ENCODE measurements at regions not wholly inside any gene's neighbourhood (a gene's known extent, or its start where the extent isn't known, plus 50 kb on each side); places are given as distances from the start of the nearest gene placed in this dataset.
"Not testable (repeated sequence)": the region's sequence is repeated elsewhere in the genome, so short reads cannot be mapped to it uniquely, and the experiment has no call there.

DNA sequence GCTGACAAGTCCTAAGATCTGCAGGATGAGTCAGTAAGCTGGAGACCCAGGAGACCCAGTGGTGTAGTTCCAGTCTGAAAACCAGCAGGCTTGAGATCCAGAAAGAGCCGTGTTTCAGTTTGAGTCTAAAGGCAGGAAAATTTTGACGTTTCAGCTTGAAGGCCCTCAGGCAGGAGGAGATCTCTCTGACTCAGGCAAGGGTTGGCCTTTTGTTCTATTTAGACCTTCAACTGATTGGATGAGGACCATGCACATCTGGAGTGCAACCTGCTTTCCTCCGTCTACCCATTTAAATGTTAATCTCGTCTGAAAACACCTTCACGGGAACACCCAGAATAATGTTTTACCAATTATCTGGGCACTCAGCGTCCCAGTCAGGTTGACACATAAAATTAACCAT, 69.5 kb downstream of the NPIPA7 start:
- not testable (repeated sequence) for DNase-seq (ENCODE audit: low read depth in 2 of 2)

DNA sequence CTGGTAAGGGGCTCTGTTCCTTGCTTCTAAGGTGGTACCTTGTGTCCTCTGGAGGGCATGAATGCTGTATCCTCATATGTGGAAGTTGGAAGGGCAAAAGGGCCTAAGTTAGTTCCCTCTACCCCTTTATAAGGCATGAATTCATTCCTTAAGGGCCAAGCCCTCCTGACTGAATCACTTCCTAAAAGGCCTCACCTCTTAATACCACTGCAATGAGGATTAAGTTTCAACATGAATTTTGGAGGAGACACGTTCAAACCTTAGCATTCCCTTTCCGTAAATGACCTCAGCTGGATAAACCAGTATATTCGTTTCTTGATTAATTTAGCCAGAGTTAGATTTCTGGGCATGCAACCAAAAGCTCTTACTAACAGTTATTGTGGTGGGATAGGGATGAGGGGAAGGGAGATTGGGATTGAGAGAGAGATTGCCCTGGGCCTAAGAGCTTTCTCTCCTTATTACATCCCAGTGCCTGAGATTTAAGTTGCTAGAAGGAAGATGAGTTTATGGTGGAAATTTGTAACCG, 70.8 kb downstream of the NPIPA7 start:
- DNase-seq (ENCODE audit: low read depth in 2 of 2) = not testable (repeated sequence)

DNA sequence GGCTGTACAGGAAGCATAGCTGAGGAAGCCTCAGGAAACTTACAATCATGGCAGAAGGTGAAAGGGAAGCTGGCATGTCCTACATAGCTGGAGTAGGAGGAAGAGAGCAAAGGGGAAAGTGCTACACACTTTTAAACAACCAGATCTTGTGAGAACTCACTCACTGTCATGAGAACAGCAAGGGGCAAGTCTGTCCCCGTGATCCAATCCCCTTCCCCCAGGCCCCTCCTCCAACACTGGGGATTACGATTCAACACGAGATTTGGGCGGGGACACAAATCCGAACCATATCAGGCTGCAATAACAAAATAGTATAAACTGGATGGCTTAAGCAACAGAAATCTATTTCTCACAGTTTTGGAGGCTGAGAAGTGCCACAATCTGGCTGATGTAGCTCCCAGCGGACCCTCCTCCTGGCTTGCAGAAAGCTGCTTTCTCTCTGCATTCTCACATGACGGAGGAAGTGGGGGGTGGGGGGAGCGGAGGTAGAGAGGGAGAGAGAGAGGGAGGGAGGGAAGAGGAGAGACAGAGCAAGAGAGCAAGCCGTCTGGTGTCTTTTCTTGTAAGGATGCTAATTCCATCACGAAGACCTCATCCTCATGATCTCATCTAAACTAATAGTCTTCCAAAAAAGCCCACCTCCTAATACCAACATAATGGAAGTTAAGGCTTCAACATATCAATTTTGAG, 72.9 kb downstream of the NPIPA7 start:
- not testable (repeated sequence) for DNase-seq (ENCODE audit: low read depth in 2 of 2)

DNA sequence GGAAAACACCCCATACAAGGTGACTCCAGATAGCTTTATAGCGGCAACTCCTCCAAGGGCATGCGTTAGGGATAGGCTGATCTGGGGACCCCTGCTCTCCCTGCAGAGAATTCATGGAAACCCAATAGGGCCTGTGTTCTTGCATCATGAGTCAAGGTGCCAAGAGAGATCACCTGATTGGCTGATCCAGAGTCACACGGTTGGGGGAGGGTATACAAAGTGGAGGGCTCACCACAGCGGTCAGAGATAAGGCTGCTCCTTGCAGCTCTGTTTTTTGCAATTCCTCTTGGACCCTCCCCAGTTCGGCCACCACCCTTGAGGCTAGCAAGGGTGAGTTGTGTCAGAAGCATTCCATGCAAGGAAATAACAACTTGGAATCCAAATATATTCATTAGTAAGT, 79.6 kb downstream of the NPIPA7 start:
- not testable (repeated sequence) for DNase-seq (ENCODE audit: low read depth in 2 of 2)

DNA sequence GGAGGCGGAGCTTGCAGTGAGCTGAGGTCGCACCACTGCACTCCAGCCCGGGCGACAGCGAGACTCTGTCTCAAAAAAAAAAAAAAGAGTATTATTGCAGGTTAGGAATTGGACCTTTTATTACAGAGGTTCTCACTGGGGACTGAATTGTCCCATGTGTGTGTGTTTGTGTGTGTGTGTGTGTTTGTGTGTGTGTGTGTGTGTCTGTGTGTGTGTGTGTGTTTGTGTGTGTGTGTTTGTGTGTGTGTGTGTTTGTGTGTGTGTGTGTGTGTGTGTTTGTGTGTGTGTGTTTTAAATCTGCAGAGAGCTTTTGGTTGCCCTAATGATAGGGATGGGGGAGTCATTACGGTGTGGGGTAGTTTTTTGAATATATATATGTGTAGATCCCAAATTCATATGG, 84.9 kb downstream of the NPIPA7 start:
- not testable (repeated sequence) for DNase-seq (ENCODE audit: low read depth in 2 of 2)

DNA sequence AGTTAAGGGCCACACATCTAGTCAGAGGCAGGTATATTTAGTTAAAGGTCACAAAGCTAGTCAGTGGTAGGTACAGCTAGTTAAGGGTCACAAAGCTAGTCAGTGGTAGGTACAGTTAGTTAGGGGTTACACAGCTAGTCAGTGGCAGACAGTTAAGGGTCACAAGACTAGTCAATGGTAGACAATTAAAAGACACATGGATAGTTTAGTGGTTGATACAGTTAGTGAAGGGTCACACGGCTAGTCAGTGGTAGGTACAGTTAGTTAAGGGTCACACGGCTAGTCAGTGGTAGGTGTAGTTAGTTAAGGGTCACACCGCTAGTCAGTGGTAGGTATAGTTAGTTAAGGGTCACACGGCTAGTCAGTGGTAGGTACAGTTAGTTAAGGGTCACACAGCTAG, 110.0 kb downstream of the NPIPA7 start:
- DNase-seq (ENCODE audit: low read depth in 2 of 2) = not testable (repeated sequence)

DNA sequence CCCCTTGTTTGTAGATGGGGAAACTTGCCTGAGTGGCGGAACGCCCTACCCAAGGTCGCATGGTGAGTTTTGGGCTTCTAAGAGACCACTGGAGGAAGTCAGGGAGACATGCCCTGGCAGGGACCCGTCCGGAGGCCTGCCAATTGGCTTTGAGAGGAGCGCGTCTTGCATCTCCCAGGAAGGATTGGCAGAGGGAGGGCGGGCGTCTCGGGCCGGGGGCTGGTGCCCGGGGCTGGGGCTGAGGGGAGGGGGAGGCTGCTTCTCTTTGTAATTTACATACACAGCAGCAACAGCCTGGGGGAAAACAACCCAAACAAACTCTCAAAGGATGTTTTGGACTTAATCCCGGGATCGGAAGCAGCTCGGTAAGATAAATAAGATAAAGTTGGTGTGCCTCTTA, 110.5 kb downstream of the NPIPA7 start:
- not testable (repeated sequence) for DNase-seq (ENCODE audit: low read depth in 2 of 2)

DNA sequence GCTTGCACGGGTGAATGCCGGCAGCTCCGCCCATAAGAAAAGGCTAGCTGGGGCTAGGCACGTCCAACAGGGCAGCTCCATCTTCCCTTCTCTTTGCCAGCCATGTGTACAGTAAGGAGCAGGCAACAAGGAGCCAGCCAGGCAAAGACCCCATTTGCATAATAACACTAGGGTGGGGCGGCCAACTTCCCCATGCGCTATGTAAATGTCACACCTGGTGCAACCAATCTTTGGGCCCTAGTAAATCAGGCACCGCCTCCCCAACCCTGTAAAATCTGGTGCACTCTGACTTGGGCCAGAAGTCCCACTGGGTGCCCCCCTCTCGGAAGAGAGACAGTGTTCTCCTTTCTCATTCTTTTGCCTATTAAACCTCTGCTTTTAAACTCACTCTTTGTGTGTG, 115.2 kb downstream of the NPIPA7 start:
- not testable (repeated sequence) for DNase-seq (ENCODE audit: low read depth in 2 of 2)

DNA sequence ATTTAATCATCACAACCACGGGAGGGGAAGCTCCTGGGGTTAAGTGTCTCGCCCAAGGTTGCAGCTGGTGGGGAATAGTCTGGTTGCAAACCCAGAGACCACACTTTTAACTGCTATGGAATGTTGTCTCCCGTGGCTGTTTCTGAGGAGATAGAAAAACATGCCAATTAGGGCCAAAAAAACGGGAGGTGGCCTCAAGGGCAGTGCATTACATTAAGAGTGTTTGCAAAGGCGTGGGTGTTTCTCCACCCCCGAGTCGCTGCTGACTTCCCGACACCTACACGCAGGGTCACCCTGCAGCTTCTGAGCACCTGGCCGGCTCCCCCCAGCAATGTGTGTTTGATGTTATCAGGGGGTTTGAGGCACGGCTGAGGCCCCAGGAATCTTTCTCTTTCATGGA, 116.1 kb downstream of the NPIPA7 start:
- not testable (repeated sequence) for DNase-seq (ENCODE audit: low read depth in 2 of 2)

DNA sequence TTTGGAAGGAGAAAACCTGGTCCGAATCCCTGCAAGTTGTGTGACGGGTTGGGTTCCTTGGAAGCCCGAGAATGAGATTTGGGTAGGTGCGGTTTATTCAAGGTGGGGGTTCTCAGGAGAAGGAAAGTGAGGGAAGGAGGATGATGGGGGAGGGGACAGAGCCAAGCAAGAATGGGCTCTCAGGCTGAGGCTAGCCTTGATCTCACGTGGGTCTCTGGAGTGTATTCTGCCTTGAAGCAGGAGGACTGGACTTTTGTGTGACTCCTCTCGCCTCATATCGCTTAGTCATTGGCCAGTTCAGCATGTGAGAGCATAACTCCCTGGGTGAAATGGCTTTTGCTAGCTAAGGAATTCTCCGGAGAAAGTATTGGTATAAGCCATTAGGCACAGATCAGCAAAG, 120.9 kb downstream of the NPIPA7 start:
- not testable (repeated sequence) for DNase-seq (ENCODE audit: low read depth in 2 of 2)

DNA sequence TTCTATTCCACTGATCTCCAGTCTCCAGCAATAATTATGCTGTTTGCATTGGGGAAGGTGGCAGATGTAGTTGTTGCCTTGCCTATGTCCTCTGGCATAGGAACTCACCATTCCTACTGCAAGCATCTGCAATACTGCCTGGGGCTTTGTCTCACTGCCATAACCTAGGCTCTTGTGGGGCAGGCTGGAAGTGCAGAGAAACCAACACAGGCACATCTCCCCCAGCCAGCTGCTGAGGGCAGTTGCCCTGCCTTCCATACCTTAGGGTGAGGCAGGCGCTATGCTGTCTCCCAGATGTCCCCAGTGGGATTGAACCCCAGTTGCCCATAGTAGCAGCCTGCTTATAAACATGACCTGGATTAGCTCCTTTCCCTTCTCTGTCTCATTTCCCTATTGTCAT, 128.1 kb downstream of the NPIPA7 start:
- not testable (repeated sequence) for DNase-seq (ENCODE audit: low read depth in 2 of 2)

DNA sequence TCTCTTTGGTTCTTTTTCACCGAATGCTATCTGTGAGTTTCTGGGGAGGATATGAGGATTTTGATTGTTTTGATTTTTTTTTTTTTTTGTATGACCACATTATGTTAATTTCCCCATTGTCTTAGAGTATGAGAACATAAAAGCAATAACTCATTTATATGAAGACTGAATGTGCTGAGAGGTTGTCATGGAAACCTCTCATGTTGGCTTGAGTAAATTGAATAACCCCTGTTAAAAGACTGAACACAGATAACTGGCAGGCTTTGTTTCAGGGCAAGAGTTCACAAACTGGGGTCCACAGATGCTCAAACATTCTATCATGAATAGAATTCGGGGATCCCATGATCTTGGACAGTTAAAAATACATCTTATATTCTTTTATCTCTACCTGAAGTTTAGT, 129.4 kb downstream of the NPIPA7 start:
- not testable (repeated sequence) for DNase-seq (ENCODE audit: low read depth in 2 of 2)

DNA sequence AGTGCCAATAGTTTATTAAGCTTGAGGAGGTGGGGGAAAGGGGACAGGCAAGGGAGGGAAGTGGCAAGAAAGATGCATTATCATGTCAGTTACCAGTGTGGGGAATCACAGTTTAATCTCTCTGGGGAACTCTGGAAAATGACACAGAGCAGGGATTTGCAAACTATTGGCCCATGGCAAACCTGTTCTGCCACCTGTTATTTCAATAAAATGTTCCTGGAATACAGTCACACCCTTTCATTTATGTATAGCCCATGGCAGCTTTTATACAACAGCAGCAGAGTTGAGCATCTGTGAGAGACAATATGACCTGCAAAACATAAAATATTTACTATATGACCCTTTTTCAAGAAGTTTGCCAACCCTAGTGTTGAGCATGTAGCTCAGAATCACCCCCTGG, 140.5 kb downstream of the NPIPA7 start:
- DNase-seq (ENCODE audit: low read depth in 2 of 2) = not testable (repeated sequence)

DNA sequence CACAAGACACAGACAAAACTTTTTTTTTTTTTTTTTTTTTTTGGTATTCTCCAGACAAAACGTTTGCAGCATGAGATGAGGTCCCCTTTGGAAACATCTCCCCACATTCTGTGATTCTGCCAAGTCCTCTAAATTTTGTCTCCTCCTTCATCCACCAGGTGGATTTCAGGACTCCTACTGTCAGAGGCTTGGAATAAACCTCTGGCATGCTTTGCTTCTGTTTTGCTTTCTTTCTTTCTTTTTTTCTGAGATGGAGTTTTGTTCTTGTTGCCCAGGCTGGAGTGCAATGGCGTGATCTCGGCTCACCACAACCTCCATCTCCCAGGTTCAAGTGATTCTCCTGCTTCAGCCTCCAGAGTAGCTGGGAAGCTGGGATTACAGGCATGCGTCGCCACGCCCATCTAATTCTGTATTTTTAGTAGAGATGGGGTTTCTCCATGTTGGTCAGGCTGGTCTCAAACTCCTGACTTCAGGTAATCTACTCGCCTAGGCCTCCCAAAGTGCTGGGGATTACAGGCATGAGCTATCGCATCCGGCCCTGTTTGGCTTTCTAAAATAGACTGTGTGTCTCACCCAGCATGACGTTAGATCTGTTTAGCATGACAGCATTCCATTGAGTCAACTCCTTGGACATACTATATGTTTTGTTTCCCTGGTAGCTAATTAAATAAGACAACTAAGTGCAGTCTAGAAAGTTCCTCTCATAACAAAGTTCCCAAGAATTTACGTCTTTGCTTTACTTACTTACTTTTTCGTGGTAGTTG, 142.5 kb downstream of the NPIPA7 start:
- DNase-seq (ENCODE audit: low read depth in 2 of 2) = not testable (repeated sequence)

DNA sequence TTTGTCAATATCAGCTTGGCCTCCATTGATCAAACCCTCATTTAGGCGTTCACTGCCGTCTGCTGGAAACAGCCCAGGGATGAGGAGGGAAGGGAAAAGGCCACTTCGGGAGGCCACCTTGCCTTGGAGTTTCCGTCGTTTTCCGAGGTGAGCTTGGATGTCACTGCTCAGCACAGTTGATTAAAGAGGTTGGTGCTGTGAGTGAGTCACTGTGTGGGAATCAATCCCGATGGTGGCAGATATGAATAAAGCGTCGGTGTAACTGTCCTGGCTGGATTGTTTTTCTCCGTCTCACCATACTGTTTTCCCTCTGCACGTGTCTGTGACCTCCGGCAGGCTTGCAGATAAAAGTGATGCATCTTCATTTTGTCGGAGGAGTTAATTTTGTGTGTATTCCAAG, 148.1 kb downstream of the NPIPA7 start:
- DNase-seq (ENCODE audit: low read depth in 2 of 2) = not testable (repeated sequence)

DNA sequence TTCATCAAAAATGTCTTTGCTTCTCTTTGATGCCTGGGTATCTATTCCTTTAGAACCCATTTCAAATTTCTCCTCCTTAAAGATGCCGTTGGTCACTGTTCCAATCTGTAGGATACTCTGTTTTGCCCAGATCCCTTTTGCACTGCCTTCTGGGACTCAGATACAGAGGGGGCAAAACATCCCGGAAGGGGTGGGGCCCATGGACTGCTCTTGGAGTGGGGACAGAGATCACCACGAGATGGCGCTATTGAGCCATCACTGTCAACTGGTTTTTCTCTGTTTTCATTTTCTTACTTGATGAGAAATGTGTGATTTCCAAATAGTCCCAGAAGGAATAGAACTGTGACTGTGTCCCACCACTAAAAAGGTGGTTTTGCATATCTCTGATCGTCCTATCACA, 151.8 kb downstream of the NPIPA7 start:
- DNase-seq (ENCODE audit: low read depth in 2 of 2) = not testable (repeated sequence)

DNA sequence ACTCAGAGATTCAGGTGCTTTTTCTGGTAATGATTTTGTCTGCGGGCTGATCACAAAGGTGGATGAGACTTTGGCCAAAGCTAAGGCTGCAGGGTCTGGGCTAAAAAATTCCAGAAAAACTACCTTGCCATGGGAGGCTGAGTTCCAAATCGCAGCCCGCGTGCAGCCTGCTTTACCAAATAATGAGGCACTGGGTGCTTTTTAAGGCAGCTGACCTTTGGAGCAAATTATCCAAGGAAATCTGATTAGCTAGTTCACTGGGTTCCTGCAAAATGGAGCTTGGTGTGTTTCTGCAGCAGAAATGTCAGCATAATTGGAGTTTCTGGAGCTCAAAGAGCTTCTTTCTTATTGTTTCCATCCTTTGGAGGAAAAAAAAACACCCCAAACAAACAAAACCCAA, 156.6 kb downstream of the NPIPA7 start:
- not testable (repeated sequence) for DNase-seq (ENCODE audit: low read depth in 2 of 2)

DNA sequence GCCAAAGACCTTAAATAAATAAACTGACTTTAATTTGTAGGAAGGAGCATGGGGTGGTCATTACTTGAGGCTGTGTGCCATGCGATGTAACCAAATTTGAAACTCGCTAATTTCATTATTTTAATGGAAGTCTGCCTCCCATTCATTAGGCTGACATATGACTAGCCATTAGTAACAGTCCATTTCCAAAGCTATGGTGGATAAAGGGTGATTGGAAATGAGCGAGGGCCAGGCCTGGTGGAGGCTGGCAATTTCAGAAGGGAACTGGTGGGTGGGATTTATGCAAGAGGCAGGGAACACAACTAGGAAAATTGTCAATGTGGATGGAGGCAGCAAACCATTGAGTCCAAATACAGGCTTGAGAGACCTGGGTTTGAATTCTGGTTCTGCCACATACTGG, 157.2 kb downstream of the NPIPA7 start:
- not testable (repeated sequence) for DNase-seq (ENCODE audit: low read depth in 2 of 2)

DNA sequence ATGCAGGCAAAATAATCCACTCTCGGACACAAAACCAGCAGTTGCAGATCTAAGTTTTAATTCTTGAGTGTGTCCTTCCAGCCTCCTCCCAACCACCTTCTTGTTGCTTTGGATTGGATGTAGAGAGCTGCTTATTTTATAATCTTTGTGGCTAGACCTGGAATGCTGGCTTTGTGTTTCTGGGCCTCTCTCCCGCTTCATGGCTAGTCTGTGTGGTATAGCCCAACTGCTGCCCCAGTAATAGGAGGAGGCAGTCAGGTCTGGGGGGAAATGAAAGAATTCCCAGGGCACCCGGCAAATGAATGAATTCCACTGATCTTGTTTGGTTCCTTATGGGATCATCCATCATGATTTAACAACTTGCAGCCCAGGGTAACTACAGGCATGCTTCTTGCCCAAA, 170.8 kb downstream of the NPIPA7 start:
- DNase-seq (ENCODE audit: low read depth in 2 of 2) = not testable (repeated sequence)

DNA sequence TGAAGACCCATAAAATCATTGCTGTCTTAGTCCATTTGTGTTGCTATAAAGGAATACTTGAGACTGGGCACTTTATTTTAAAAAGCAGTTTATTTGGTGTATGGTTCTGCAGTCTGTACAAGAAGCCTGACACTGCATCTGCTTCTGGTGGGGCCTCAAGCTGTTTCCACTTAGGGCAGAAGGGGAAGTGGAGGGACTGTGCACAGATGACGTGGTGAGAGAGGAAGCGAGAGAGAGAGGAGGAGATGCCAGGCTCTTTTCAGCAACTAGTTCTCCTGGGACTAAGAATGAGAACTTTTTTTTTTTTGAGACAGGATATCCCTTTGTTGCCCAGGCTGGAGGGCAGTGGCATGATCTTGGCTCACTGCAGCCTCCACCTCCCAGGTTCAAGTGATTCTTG, 171.9 kb downstream of the NPIPA7 start:
- not testable (repeated sequence) for DNase-seq (ENCODE audit: low read depth in 2 of 2)

DNA sequence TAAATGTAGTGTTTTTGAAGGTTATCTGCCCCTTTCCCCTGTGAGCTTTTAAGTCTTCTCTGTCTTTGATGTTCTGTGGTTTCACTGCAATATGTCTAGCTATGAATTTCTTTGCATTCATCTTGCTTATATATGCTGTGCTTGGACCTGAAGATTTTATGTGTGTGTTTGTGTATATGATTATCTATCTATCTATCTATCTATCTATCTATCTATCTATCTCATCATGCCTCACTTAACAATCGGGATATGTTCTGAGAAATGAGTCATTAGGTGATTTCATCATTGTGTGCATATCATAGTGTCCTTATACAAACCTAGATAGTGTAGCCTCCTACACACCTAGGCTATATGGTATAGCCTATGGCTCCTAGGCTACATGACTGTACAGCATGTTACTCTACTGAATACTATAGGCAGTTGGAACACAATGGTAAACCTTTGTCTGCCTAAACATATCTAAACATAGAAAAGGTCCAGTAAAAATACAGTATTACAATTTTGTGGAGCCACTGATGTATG, 173.9 kb downstream of the NPIPA7 start:
- not testable (repeated sequence) for DNase-seq (ENCODE audit: low read depth in 2 of 2)

DNA sequence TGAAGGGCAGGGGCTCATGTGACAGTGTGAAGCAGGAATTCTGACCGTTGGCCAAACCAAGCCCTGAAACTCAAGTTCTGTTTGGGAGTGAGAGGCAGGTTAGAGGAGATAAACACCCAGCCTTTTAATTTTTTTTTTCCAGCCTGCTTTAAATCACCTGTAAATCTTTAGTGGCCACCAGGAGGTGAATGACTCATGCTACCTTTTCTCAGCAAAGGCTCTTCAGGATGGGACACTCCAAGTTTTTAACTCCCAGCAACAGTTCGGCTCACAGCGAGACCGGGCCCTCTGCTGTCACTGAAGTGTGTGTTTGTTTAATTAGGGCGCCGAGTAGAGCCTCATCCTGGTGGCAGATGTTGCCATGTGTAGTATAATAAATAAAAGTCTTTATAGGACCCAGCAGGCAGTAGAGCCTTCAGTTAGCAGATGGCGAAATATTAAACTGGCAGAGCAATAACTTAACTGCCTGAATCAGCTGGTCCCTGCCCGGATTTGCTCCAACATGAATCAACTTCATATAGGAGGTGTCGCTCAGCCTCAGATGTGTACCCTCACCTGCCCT, 180.3 kb downstream of the NPIPA7 start:
- DNase-seq (ENCODE audit: low read depth in 2 of 2) = not testable (repeated sequence)

All from stimulated activated CD8-positive, alpha-beta memory T cell treated with anti-CD3 and anti-CD28 coated beads, Interleukin-7, amount 100 ng/mL, for 4 hours (primary cell).